ENCODE measurements at regions not wholly inside any gene's neighbourhood (a gene's known extent, or its start where the extent isn't known, plus 50 kb on each side); places are given as distances from the start of the nearest gene placed in this dataset.
"Not testable (repeated sequence)": the region's sequence is repeated elsewhere in the genome, so short reads cannot be mapped to it uniquely, and the experiment has no call there.

- Mint-ChIP-seq H3K9me3 (peaks cover 0 to 21% (median 4%) of the 10 kb centered on the region in 7 donors), H3K4me1 (no peaks in the 10 kb centered on the region), H3K27ac (peak overlapping the region in 1 of 6 donors; percentile 33), H3K4me3 (no peak overlapping the region), H3K36me3 (no peaks in the 10 kb centered on the region), H3K27me3 (no peaks in the 10 kb centered on the region)
- no peak for ATAC-seq (ENCODE audit: low read depth in 2 of 2)
- DNase-seq: no peak
Measured at GRCh38 chr13:54415753-54416366, 1387.2 kb downstream of the OLFM4 start.

GRCh38 chr13:54422946-54423345 is 1394.3 kb downstream of the OLFM4 start:
- peaks cover 0 to 14% (median 4%) of the 10 kb centered on the region in 7 donors for H3K9me3 Mint-ChIP-seq
- H3K27me3 Mint-ChIP-seq; ATAC-seq (ENCODE audit: low read depth in 2 of 2); H3K27ac Mint-ChIP-seq; H3K4me1 Mint-ChIP-seq; H3K4me3 Mint-ChIP-seq; H3K36me3 Mint-ChIP-seq; DNase-seq: not testable (repeated sequence)

GRCh38 chr13:54424344-54424743 is 1395.7 kb downstream of the OLFM4 start:
- DNase-seq (no peak), ATAC-seq (ENCODE audit: low read depth in 2 of 2) (no peak)
- Mint-ChIP-seq H3K4me3 (no peak overlapping the region), H3K36me3 (no peaks in the 10 kb centered on the region), H3K9me3 (peaks cover 0 to 18% (median 4%) of the 10 kb centered on the region in 7 donors), H3K27ac (no peak overlapping the region), H3K4me1 (no peaks in the 10 kb centered on the region), H3K27me3 (no peaks in the 10 kb centered on the region)

- no peaks in the 10 kb centered on the region for H3K27me3 Mint-ChIP-seq
- H3K27ac Mint-ChIP-seq: no peak overlapping the region
- H3K4me1 Mint-ChIP-seq: no peaks in the 10 kb centered on the region
- H3K9me3 Mint-ChIP-seq: peaks cover 0 to 12% (median 2%) of the 10 kb centered on the region in 7 donors
- ATAC-seq (ENCODE audit: low read depth in 2 of 2): no peak
- DNase-seq: no peak
- H3K36me3 Mint-ChIP-seq: no peaks in the 10 kb centered on the region
- H3K4me3 Mint-ChIP-seq: no peak overlapping the region
Measured at GRCh38 chr13:54433493-54434206, 1405.0 kb downstream of the OLFM4 start.

GRCh38 chr13:54440853-54441400 is 1412.3 kb downstream of the OLFM4 start:
- not testable (repeated sequence) for H3K4me1 Mint-ChIP-seq; H3K36me3 Mint-ChIP-seq; DNase-seq; ATAC-seq (ENCODE audit: low read depth in 2 of 2); H3K4me3 Mint-ChIP-seq; H3K27me3 Mint-ChIP-seq; H3K27ac Mint-ChIP-seq
- peaks cover 1 to 17% (median 4%) of the 10 kb centered on the region in 7 donors for H3K9me3 Mint-ChIP-seq

GRCh38 chr13:54445453-54445852 is 1416.8 kb downstream of the OLFM4 start:
- Mint-ChIP-seq H3K9me3 (peaks cover 2 to 17% (median 4%) of the 10 kb centered on the region in 7 donors), H3K4me1 (no peaks in the 10 kb centered on the region), H3K27me3 (no peaks in the 10 kb centered on the region), H3K36me3 (no peaks in the 10 kb centered on the region), H3K27ac (no peak overlapping the region), H3K4me3 (no peak overlapping the region)
- ATAC-seq (ENCODE audit: low read depth in 2 of 2) (no peak), DNase-seq (no peak)

GRCh38 chr13:54445865-54446264 is 1417.3 kb downstream of the OLFM4 start:
- DNase-seq (no peak), ATAC-seq (ENCODE audit: low read depth in 2 of 2) (no peak)
- Mint-ChIP-seq H3K4me3 (no peak overlapping the region), H3K9me3 (peaks cover 2 to 17% (median 5%) of the 10 kb centered on the region in 7 donors), H3K4me1 (no peaks in the 10 kb centered on the region), H3K36me3 (no peaks in the 10 kb centered on the region), H3K27ac (no peak overlapping the region), H3K27me3 (no peaks in the 10 kb centered on the region)

- H3K27ac Mint-ChIP-seq: no peak overlapping the region
- H3K4me1 Mint-ChIP-seq: no peaks in the 10 kb centered on the region
- H3K9me3 Mint-ChIP-seq: peaks cover 3 to 22% (median 11%) of the 10 kb centered on the region in 7 donors
- no peak overlapping the region for H3K4me3 Mint-ChIP-seq
- no peaks in the 10 kb centered on the region for H3K27me3 Mint-ChIP-seq
- no peak for ATAC-seq (ENCODE audit: low read depth in 2 of 2)
- H3K36me3 Mint-ChIP-seq: no peaks in the 10 kb centered on the region
- DNase-seq: no peak
Measured at GRCh38 chr13:54449922-54450321, 1421.3 kb downstream of the OLFM4 start.

GRCh38 chr13:54484166-54484565 is 1455.6 kb downstream of the OLFM4 start:
- Mint-ChIP-seq H3K4me3 (no peak overlapping the region), H3K27ac (peak overlapping the region in 1 of 6 donors; percentile 63), H3K36me3 (no peaks in the 10 kb centered on the region), H3K27me3 (no peaks in the 10 kb centered on the region), H3K4me1 (no peaks in the 10 kb centered on the region), H3K9me3 (peaks cover 0 to 8% (median 6%) of the 10 kb centered on the region in 7 donors)
- DNase-seq: no peak
- no peak for ATAC-seq (ENCODE audit: low read depth in 2 of 2)

- no peaks in the 10 kb centered on the region for H3K36me3 Mint-ChIP-seq
- no peaks in the 10 kb centered on the region for H3K27me3 Mint-ChIP-seq
- no peak overlapping the region for H3K27ac Mint-ChIP-seq
- ATAC-seq (ENCODE audit: low read depth in 2 of 2) (no peak), DNase-seq (no peak)
- H3K9me3 Mint-ChIP-seq: peaks cover 0 to 13% (median 6%) of the 10 kb centered on the region in 7 donors
- no peaks in the 10 kb centered on the region for H3K4me1 Mint-ChIP-seq
- H3K4me3 Mint-ChIP-seq: no peak overlapping the region
Measured at GRCh38 chr13:54486421-54487166, 1458.0 kb downstream of the OLFM4 start.

- H3K9me3 Mint-ChIP-seq: peaks cover 0 to 13% (median 8%) of the 10 kb centered on the region in 7 donors
- ATAC-seq (ENCODE audit: low read depth in 2 of 2): no peak
Measured at GRCh38 chr13:54489359-54489758, 1460.7 kb downstream of the OLFM4 start.

GRCh38 chr13:54492995-54493394 is 1464.4 kb downstream of the OLFM4 start:
- DNase-seq: no peak
- no peak overlapping the region for H3K27ac Mint-ChIP-seq
- no peaks in the 10 kb centered on the region for H3K4me1 Mint-ChIP-seq
- no peak for ATAC-seq (ENCODE audit: low read depth in 2 of 2)
- peaks cover 1 to 20% (median 6%) of the 10 kb centered on the region in 7 donors for H3K9me3 Mint-ChIP-seq
- H3K36me3 Mint-ChIP-seq: no peaks in the 10 kb centered on the region
- no peaks in the 10 kb centered on the region for H3K27me3 Mint-ChIP-seq
- peak overlapping the region in 1 of 8 donors; percentile 32 for H3K4me3 Mint-ChIP-seq

More at GRCh38 chr13:54489359-54489758, 1460.7 kb downstream of the OLFM4 start:
- Mint-ChIP-seq H3K4me3 (no peak overlapping the region), H3K27ac (no peak overlapping the region), H3K36me3 (no peaks in the 10 kb centered on the region), H3K27me3 (no peaks in the 10 kb centered on the region), H3K4me1 (no peaks in the 10 kb centered on the region)
- no peak for DNase-seq

- H3K27ac Mint-ChIP-seq: no peak overlapping the region
- no peaks in the 10 kb centered on the region for H3K4me1 Mint-ChIP-seq
- H3K27me3 Mint-ChIP-seq: no peaks in the 10 kb centered on the region
- H3K9me3 Mint-ChIP-seq: peaks cover 0 to 9% (median 2%) of the 10 kb centered on the region in 7 donors
- no peak for ATAC-seq (ENCODE audit: low read depth in 2 of 2)
- no peaks in the 10 kb centered on the region for H3K36me3 Mint-ChIP-seq
- no peak overlapping the region for H3K4me3 Mint-ChIP-seq
- DNase-seq: no peak
Measured at GRCh38 chr13:54511366-54511765, 1482.8 kb downstream of the OLFM4 start.

Measured in naive B cell (primary cell).